ENCODE measurements at regions not wholly inside any gene's neighbourhood (a gene's known extent, or its start where the extent isn't known, plus 50 kb on each side); places are given as distances from the start of the nearest gene placed in this dataset.
A peak's percentile ranks its signal among the peaks of the same experiment; 100 is the strongest.

- no peak for DNase-seq (ENCODE audit: low spot score)
Observed at GRCh38 chr14:71709987-71710386, 222.2 kb upstream of the RGS6 start.

- no peak for DNase-seq (ENCODE audit: low spot score)
Observed at GRCh38 chr14:71711125-71711524, 221.1 kb upstream of the RGS6 start.

GRCh38 chr14:71711619-71712018, 220.6 kb upstream of the RGS6 start:
- DNase-seq (ENCODE audit: low spot score): peak; percentile 81

GRCh38 chr14:71712478-71712877, 219.8 kb upstream of the RGS6 start:
- no peak for DNase-seq (ENCODE audit: low spot score)

- DNase-seq (ENCODE audit: low spot score): no peak
Observed at GRCh38 chr14:71713016-71713415, 219.2 kb upstream of the RGS6 start.

GRCh38 chr14:71713451-71713850, 218.8 kb upstream of the RGS6 start:
- DNase-seq (ENCODE audit: low spot score): no peak

GRCh38 chr14:71714225-71714624, 218.0 kb upstream of the RGS6 start:
- DNase-seq (ENCODE audit: low spot score): peak; percentile 74

- peak; percentile 70 for DNase-seq (ENCODE audit: low spot score)
Observed at GRCh38 chr14:71716041-71716772, 216.0 kb upstream of the RGS6 start.

- peak; percentile 67 for DNase-seq (ENCODE audit: low spot score)
Observed at GRCh38 chr14:71720978-71721624, 211.1 kb upstream of the RGS6 start.

- DNase-seq (ENCODE audit: low spot score): no peak
Observed at GRCh38 chr14:71721791-71722190, 210.4 kb upstream of the RGS6 start.

- no peak for DNase-seq (ENCODE audit: low spot score)
Observed at GRCh38 chr14:71722885-71723284, 209.3 kb upstream of the RGS6 start.

GRCh38 chr14:71725922-71726579, 206.2 kb upstream of the RGS6 start:
- DNase-seq (ENCODE audit: low spot score): peak; percentile 78

- DNase-seq (ENCODE audit: low spot score): peak; percentile 20
Observed at GRCh38 chr14:71726580-71727021, 205.6 kb upstream of the RGS6 start.

GRCh38 chr14:71728386-71728785, 203.8 kb upstream of the RGS6 start:
- DNase-seq (ENCODE audit: low spot score): peak; percentile 49

- DNase-seq (ENCODE audit: low spot score): no peak
Observed at GRCh38 chr14:71729596-71729995, 202.6 kb upstream of the RGS6 start.

GRCh38 chr14:71730471-71730870, 201.8 kb upstream of the RGS6 start:
- DNase-seq (ENCODE audit: low spot score): no peak

GRCh38 chr14:71731096-71731495, 201.1 kb upstream of the RGS6 start:
- DNase-seq (ENCODE audit: low spot score): no peak

- peak; percentile 75 for DNase-seq (ENCODE audit: low spot score)
Observed at GRCh38 chr14:71733210-71733883, 198.9 kb upstream of the RGS6 start.

- DNase-seq (ENCODE audit: low spot score): no peak
Observed at GRCh38 chr14:71734076-71734475, 198.2 kb upstream of the RGS6 start.

GRCh38 chr14:71734885-71735284, 197.3 kb upstream of the RGS6 start:
- DNase-seq (ENCODE audit: low spot score): no peak

GRCh38 chr14:71737760-71738159, 194.5 kb upstream of the RGS6 start:
- DNase-seq (ENCODE audit: low spot score): no peak

- no peak for DNase-seq (ENCODE audit: low spot score)
Observed at GRCh38 chr14:71739273-71739990, 192.8 kb upstream of the RGS6 start.

All from GM03348 (cell line).